ENCODE measurements at regions not wholly inside any gene's neighbourhood (a gene's known extent, or its start where the extent isn't known, plus 50 kb on each side); places are given as distances from the start of the nearest gene placed in this dataset.

DNA sequence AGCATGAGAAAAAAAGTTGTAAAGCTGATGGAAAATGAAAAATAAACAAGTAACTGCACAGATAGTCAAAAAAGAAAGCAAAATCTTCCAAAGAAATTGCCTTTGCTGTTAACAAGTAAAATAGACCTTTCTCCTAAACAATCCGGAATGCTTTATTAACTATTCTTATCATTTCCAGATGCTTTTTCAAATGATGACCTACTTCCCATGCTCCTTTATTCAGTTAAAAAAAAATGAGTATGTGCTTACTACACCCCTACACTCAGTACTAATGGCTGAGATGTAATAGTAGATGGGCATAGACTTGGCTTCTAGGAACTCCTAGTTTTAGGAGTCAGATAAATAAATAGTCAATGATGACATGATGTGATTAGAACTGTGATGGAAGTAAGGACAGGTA lies 108.5 kb downstream of the NIBAN1 start (continued):
- TF ChIP-seq, protein P1, sequence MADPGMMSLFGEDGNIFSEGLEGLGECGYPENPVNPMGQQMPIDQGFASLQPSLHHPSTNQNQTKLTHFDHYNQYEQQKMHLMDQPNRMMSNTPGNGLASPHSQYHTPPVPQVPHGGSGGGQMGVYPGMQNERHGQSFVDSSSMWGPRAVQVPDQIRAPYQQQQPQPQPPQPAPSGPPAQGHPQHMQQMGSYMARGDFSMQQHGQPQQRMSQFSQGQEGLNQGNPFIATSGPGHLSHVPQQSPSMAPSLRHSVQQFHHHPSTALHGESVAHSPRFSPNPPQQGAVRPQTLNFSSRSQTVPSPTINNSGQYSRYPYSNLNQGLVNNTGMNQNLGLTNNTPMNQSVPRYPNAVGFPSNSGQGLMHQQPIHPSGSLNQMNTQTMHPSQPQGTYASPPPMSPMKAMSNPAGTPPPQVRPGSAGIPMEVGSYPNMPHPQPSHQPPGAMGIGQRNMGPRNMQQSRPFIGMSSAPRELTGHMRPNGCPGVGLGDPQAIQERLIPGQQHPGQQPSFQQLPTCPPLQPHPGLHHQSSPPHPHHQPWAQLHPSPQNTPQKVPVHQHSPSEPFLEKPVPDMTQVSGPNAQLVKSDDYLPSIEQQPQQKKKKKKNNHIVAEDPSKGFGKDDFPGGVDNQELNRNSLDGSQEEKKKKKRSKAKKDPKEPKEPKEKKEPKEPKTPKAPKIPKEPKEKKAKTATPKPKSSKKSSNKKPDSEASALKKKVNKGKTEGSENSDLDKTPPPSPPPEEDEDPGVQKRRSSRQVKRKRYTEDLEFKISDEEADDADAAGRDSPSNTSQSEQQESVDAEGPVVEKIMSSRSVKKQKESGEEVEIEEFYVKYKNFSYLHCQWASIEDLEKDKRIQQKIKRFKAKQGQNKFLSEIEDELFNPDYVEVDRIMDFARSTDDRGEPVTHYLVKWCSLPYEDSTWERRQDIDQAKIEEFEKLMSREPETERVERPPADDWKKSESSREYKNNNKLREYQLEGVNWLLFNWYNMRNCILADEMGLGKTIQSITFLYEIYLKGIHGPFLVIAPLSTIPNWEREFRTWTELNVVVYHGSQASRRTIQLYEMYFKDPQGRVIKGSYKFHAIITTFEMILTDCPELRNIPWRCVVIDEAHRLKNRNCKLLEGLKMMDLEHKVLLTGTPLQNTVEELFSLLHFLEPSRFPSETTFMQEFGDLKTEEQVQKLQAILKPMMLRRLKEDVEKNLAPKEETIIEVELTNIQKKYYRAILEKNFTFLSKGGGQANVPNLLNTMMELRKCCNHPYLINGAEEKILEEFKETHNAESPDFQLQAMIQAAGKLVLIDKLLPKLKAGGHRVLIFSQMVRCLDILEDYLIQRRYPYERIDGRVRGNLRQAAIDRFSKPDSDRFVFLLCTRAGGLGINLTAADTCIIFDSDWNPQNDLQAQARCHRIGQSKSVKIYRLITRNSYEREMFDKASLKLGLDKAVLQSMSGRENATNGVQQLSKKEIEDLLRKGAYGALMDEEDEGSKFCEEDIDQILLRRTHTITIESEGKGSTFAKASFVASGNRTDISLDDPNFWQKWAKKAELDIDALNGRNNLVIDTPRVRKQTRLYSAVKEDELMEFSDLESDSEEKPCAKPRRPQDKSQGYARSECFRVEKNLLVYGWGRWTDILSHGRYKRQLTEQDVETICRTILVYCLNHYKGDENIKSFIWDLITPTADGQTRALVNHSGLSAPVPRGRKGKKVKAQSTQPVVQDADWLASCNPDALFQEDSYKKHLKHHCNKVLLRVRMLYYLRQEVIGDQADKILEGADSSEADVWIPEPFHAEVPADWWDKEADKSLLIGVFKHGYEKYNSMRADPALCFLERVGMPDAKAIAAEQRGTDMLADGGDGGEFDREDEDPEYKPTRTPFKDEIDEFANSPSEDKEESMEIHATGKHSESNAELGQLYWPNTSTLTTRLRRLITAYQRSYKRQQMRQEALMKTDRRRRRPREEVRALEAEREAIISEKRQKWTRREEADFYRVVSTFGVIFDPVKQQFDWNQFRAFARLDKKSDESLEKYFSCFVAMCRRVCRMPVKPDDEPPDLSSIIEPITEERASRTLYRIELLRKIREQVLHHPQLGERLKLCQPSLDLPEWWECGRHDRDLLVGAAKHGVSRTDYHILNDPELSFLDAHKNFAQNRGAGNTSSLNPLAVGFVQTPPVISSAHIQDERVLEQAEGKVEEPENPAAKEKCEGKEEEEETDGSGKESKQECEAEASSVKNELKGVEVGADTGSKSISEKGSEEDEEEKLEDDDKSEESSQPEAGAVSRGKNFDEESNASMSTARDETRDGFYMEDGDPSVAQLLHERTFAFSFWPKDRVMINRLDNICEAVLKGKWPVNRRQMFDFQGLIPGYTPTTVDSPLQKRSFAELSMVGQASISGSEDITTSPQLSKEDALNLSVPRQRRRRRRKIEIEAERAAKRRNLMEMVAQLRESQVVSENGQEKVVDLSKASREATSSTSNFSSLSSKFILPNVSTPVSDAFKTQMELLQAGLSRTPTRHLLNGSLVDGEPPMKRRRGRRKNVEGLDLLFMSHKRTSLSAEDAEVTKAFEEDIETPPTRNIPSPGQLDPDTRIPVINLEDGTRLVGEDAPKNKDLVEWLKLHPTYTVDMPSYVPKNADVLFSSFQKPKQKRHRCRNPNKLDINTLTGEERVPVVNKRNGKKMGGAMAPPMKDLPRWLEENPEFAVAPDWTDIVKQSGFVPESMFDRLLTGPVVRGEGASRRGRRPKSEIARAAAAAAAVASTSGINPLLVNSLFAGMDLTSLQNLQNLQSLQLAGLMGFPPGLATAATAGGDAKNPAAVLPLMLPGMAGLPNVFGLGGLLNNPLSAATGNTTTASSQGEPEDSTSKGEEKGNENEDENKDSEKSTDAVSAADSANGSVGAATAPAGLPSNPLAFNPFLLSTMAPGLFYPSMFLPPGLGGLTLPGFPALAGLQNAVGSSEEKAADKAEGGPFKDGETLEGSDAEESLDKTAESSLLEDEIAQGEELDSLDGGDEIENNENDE (IDR thresholded peaks at IDR 0.05; ENCODE audit: insufficient replicate concordance, low read length), result no peak
- TF ChIP-seq NRF1 (IDR thresholded peaks at IDR 0.05; ENCODE audit: low read depth, low read length) (no peak), RBBP5 (IDR thresholded peaks at IDR 0.05; ENCODE audit: borderline replicate concordance, low read depth, low read length) (no peak), HDAC6 (IDR thresholded peaks at IDR 0.05; ENCODE audit: low read depth, low read length) (no peak), SP2 (IDR thresholded peaks at IDR 0.05; ENCODE audit: low read length) (no peak)
- TF ChIP-seq, protein P2, sequence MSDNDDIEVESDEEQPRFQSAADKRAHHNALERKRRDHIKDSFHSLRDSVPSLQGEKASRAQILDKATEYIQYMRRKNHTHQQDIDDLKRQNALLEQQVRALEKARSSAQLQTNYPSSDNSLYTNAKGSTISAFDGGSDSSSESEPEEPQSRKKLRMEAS (IDR thresholded peaks at IDR 0.05), result no peak
